ENCODE measurements at regions not wholly inside any gene's neighbourhood (a gene's known extent, or its start where the extent isn't known, plus 50 kb on each side); places are given as distances from the start of the nearest gene placed in this dataset.

DNA sequence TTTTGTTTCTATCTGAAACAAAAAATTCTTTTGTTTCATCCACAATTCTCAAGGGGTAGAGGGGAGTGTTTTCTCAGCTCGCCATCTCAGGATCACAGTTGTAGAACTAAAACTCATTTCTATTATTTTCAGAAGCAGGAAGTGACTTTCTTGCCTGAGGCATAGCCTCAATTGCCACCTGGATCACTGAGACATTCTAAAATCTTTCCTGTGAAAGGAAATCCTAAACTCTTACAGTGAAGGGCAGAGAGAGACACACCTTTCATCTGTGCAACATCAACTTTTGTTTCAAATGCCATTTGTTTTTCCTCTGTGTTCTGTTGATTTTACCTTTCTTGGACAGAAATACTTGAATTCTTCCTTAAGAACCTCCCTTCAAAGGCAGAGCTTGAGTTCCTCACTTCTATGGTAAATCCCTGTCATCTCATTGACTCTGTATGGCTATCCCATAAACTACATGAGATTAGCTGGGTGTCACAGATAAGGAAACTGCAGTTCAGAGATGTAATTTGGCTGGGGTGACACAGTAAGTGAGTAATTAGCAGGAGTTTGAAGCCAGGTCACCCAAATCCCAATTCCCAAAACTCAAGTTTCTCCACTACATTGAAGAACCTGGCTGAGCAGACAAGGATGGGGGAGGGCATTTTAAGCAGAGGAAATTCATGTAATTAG lies 224.4 kb upstream of the HTR2A start:
- no peak for TF ChIP-seq CEBPB (IDR thresholded peaks at IDR 0.05; ENCODE audit: low read depth, low read length)
- TF ChIP-seq CTCF (conservative IDR thresholded peaks at IDR 0.05; ENCODE audit: low read depth, low read length) = no peak
- TF ChIP-seq SMC3 (IDR thresholded peaks at IDR 0.05; ENCODE audit: low read depth, low read length) = no peak
- TF ChIP-seq NFE2L2 (IDR thresholded peaks at IDR 0.05; ENCODE audit: low read depth, low read length) = no peak
- TF ChIP-seq CHD1 (IDR thresholded peaks at IDR 0.05; ENCODE audit: low read depth, low read length) = no peak
- TF ChIP-seq RAD21 (IDR thresholded peaks at IDR 0.05; ENCODE audit: low read length) = no peak
- no peak for TF ChIP-seq MXI1 (IDR thresholded peaks at IDR 0.05; ENCODE audit: borderline replicate concordance, low read depth, low read length)
- TF ChIP-seq ELK1 (IDR thresholded peaks at IDR 0.05; ENCODE audit: borderline replicate concordance, low read depth, low read length) = no peak
- no peak for TF ChIP-seq POLR2A (IDR thresholded peaks at IDR 0.05; ENCODE audit: low read depth, low read length)
- TF ChIP-seq FOS (IDR thresholded peaks at IDR 0.05; ENCODE audit: low read depth, low read length) = no peak
- TF ChIP-seq RCOR1 (IDR thresholded peaks at IDR 0.05; ENCODE audit: insufficient replicate concordance, low read length) = no peak
- TF ChIP-seq, protein P1, sequence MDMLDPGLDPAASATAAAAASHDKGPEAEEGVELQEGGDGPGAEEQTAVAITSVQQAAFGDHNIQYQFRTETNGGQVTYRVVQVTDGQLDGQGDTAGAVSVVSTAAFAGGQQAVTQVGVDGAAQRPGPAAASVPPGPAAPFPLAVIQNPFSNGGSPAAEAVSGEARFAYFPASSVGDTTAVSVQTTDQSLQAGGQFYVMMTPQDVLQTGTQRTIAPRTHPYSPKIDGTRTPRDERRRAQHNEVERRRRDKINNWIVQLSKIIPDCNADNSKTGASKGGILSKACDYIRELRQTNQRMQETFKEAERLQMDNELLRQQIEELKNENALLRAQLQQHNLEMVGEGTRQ (IDR thresholded peaks at IDR 0.05; ENCODE audit: low read depth, low read length) = no peak
- TF ChIP-seq RFX5 (IDR thresholded peaks at IDR 0.05; ENCODE audit: low read depth, low read length) = no peak
- no peak for TF ChIP-seq BHLHE40 (IDR thresholded peaks at IDR 0.05; ENCODE audit: low read depth, low read length)
- TF ChIP-seq MAFK (IDR thresholded peaks at IDR 0.05; ENCODE audit: low read depth, low read length) = no peak
- TF ChIP-seq MAZ (IDR thresholded peaks at IDR 0.05; ENCODE audit: borderline replicate concordance, low read depth, low read length) = no peak
- Histone ChIP-seq H2BK120ac (ENCODE audit: low read depth, low read length) (no peak overlapping the region), H3K4ac (ENCODE audit: low read depth, low read length) (no peak overlapping the region), H4K8ac (ENCODE audit: low read depth in 2 of 2, low read length in 2 of 2) (0 out of 4 replicates have a peak overlapping the region, but pooled peaks of 1 of the 2 experiments have one; percentile 16), H3K9me3 (ENCODE audit: control insufficient read depth, insufficient read depth, low read length) (peaks cover 3% of the 10 kb centered on the region), H3K14ac (replicated peaks; ENCODE audit: low read depth, low read length) (no peak overlapping the region), H3K9me1 (ENCODE audit: insufficient read depth, low read length) (no peaks in the 10 kb centered on the region), H2BK15ac (ENCODE audit: low read depth, low read length) (peak overlapping the region; percentile 48; the same call in 1 of the 3 replicates), H3K79me1 (ENCODE audit: low read depth in 1 of 2, low read length in 2 of 2) (no peaks in the 10 kb centered on the region), H3K27ac (ENCODE audit: insufficient read depth, low read length) (no peak overlapping the region), H4K5ac (ENCODE audit: low read depth, low read length) (no peak overlapping the region), H3K4me3 (ENCODE audit: insufficient read depth, low read depth, low read length) (no peak overlapping the region), H2AK5ac (ENCODE audit: low read depth, low read length) (peak overlapping the region; percentile 19; the same call in 1 of the 2 replicates), H3K23ac (ENCODE audit: low read depth, low read length) (no peak overlapping the region), H3K56ac (ENCODE audit: extremely low read depth, insufficient read depth, low read length) (no peak overlapping the region), H3K4me1 (ENCODE audit: control insufficient read depth, insufficient read depth, low read length) (peaks cover 3% of the 10 kb centered on the region; the same call in 1 of the 2 replicates), H2AFZ (replicated peaks; ENCODE audit: low read length, poor library complexity) (no peak overlapping the region), H3K36me3 (ENCODE audit: control insufficient read depth, insufficient read depth, low read length) (no peaks in the 10 kb centered on the region), H3K18ac (ENCODE audit: low read depth, low read length) (no peak overlapping the region), H4K20me1 (ENCODE audit: insufficient read depth, low read length) (no peaks in the 10 kb centered on the region), H2BK5ac (ENCODE audit: low read depth, low read length, poor library complexity, severe bottlenecking) (no peak overlapping the region), H3K27me3 (ENCODE audit: control insufficient read depth, insufficient read depth, low read length) (no peaks in the 10 kb centered on the region), H3K9ac (ENCODE audit: low read depth, low read length) (no peak overlapping the region), H3K4me2 (ENCODE audit: low read depth, low read length) (no peak overlapping the region), H2AK9ac (replicated peaks; ENCODE audit: low read depth, low read length, poor library complexity) (no peak overlapping the region), H2BK20ac (ENCODE audit: low read depth, low read length) (no peak overlapping the region), H4K91ac (ENCODE audit: insufficient read depth, low read depth, low read length) (no peak overlapping the region)
- no peak for ATAC-seq (ENCODE audit: low read depth)
- ChIA-PET CTCF (no interaction called here), POLR2A (ENCODE audit: unreplicated experiment) (no interaction called here)
- dilution Hi-C loops (cut with HindIII; ENCODE audit: low sequenced_read_pairs, unreplicated experiment) (no loop called here), intact Hi-C loops (cut with micrococcal nuclease) (no loop called here), in situ Hi-C loops (cut with MboI; ENCODE audit: low sequenced_read_pairs) (no loop called here)
- BruUV-seq (replicated peaks) = no TSS peak
- no CpG with 5 or more reads among the region's 1 CpG for WGBS, 2 experiments (ENCODE audit: extremely low coverage in 2 of 2, insufficient read length in 1 of 2)
- DNase-seq = no peak
